Gastrocnemius medialis (tissue), 4 donors: ENCODE measurements at regions not wholly inside any gene's neighbourhood (a gene's known extent, or its start where the extent isn't known, plus 50 kb on each side); places are given as distances from the start of the nearest gene placed in this dataset.

ENCODE experiments used
- CTCF ChIP-seq, 5 experiments: fragments of 450-650 bp in 3 of 5; fragments of 200-600 bp in 2 of 5; sonication (generic) in 2 of 5; IDR thresholded peaks in 4 of 5; conservative IDR thresholded peaks in 1 of 5; 1 replicate in 4 of 5; 2 replicates in 1 of 5; pipeline ENCODE4 v1.5.1; 2016 to 2019; ENCODE audit warnings: antibody characterized with exemption in 5 of 5, mild to moderate bottlenecking in 3 of 5, moderate library complexity in 3 of 5
- POLR2A ChIP-seq, 2 donors: fragments of 450-650 bp; IDR thresholded peaks; one replicate each; pipeline ENCODE4 v1.6.1; 2017; ENCODE audit warnings: antibody characterized with exemption in 2 of 2, mild to moderate bottlenecking in 2 of 2, moderate library complexity in 2 of 2

- no peak for TF ChIP-seq CTCF (IDR thresholded peaks at IDR 0.05 in 4 of 5, conservative IDR thresholded peaks at IDR 0.05 in 1 of 5)
- TF ChIP-seq POLR2A (IDR thresholded peaks at IDR 0.05) = no peak
Measured at GRCh38 chr18:41121116-41121826, 833.8 kb upstream of the PIK3C3 start.
